CD4-positive, CD25-positive, alpha-beta regulatory T cell (primary cell): ENCODE measurements at regions not wholly inside any gene's neighbourhood (a gene's known extent, or its start where the extent isn't known, plus 50 kb on each side); places are given as distances from the start of the nearest gene placed in this dataset.
A peak's percentile ranks its signal among the peaks of the same experiment; 100 is the strongest.
"Not testable (repeated sequence)": the region's sequence is repeated elsewhere in the genome, so short reads cannot be mapped to it uniquely, and the experiment has no call there.

Source experiments
- ATAC-seq, 2 donors: fragments of 150-1000 bp; cut with Tn5 transposase; one replicate each; pipeline ENCODE4 v1.10.0; 2021; ENCODE audit warnings: low read depth in 2 of 2, moderate number of reproducible peaks in 2 of 2, moderate library complexity in 1 of 2
- DNase-seq, 3 donors: peaks; one replicate each; pipeline versions ENCODE4 v3.0.0 to v3.0.0-alpha.2; 2012 to 2022; ENCODE audit warnings: mixed read lengths in 1 of 3
- H3K27ac ChIP-seq: one replicate; pipeline ENCODE4 v1.7.0; 2013; ENCODE audit warnings: mild to moderate bottlenecking, low read length; ENCODE audit not compliant: insufficient read depth, poor library complexity, severe bottlenecking
- H3K27me3 ChIP-seq: one replicate; pipeline ENCODE4 v1.7.0; 2013; ENCODE audit warnings: low read length; ENCODE audit not compliant: control insufficient read depth, insufficient read depth
- H3K36me3 ChIP-seq: one replicate; pipeline ENCODE4 v1.7.0; 2013; ENCODE audit warnings: mild to moderate bottlenecking, low read length, moderate library complexity; ENCODE audit not compliant: control insufficient read depth, insufficient read depth
- H3K4me1 ChIP-seq: 2 replicates; pipeline ENCODE4 v1.7.0; 2013; ENCODE audit warnings: mild to moderate bottlenecking, low read length; ENCODE audit not compliant: insufficient read depth, control insufficient read depth, poor library complexity, severe bottlenecking
- H3K4me3 ChIP-seq: one replicate; pipeline ENCODE4 v1.7.0; 2013; ENCODE audit warnings: low read depth, mild to moderate bottlenecking, low read length, moderate library complexity
- H3K9me3 ChIP-seq, 2 experiments: 1 replicate in 1 of 2; 2 replicates in 1 of 2; pipeline ENCODE4 v1.7.0; 2013; ENCODE audit warnings: low read length in 2 of 2, mild to moderate bottlenecking in 1 of 2, moderate library complexity in 1 of 2; ENCODE audit not compliant: control insufficient read depth in 2 of 2
- H3K27ac Mint-ChIP-seq, 3 donors: one replicate each; pipeline ENCODE4 v1.8.0; 2020 to 2022; ENCODE audit warnings: mild to moderate bottlenecking in 3 of 3, mixed read lengths in 3 of 3, moderate library complexity in 2 of 3
- H3K27me3 Mint-ChIP-seq: one replicate; pipeline ENCODE4 v1.8.0; 2022; ENCODE audit warnings: mild to moderate bottlenecking, mixed read lengths
- H3K36me3 Mint-ChIP-seq: one replicate; pipeline ENCODE4 v1.8.0; 2020; ENCODE audit warnings: mixed read lengths
- H3K4me1 Mint-ChIP-seq, 4 donors: one replicate each; pipeline ENCODE4 v1.8.0; 2020 to 2022; ENCODE audit warnings: mixed read lengths in 4 of 4, mild to moderate bottlenecking in 1 of 4
- H3K4me3 Mint-ChIP-seq, 4 donors: one replicate each; pipeline ENCODE4 v1.8.0; 2020 to 2022; ENCODE audit warnings: mild to moderate bottlenecking in 4 of 4, mixed read lengths in 4 of 4, moderate library complexity in 3 of 4
- H3K9me3 Mint-ChIP-seq, 7 donors: one replicate each; pipeline ENCODE4 v1.8.0; 2020 to 2022; ENCODE audit warnings: mixed read lengths in 7 of 7, mild to moderate bottlenecking in 3 of 7, moderate library complexity in 2 of 7

DNA sequence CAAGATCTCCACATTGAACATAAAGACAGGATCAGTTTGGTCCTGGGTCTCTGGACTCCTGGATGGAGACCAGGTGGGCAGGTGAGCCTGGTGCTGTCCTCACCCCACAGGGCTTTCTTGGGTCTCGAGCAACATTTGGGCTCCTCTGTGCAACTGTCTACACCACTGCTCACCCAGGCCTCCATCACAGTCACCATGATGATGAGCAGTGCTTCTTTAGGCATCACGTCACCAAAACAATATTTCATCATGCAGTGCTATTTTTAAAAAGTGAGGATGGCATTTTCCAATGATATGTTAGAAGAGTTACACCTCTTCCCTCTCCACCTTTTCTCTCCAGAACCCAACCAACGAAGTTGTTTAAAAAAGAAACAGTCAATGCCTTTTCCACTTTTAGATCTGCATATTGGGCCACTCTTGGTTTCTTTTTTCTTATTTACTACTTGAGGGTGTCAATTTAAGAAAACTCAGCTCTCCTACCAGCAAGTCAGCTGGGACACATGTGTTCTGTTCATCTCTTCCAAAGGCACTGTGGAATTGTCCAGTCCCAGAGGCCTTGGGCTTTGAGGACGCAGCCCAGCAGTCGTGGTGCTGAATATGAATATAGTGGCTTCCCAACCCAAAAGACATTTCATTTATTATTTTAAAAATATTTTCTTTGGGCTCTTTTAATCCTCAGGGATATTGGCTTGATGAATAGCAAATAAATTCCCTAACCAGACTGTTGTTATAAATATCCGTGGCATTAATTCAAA, 405.7 kb downstream of the KCNRG start:
- peaks cover 3% of the 10 kb centered on the region for H3K36me3 Mint-ChIP-seq
- ATAC-seq: no peak
- Histone ChIP-seq H3K9me3 (no peaks in the 10 kb centered on the region), H3K27me3 (no peaks in the 10 kb centered on the region), H3K36me3 (no peaks in the 10 kb centered on the region), H3K4me1 (no peaks in the 10 kb centered on the region), H3K27ac (no peak overlapping the region), H3K4me3 (no peak overlapping the region)
- H3K27me3 Mint-ChIP-seq: no peaks in the 10 kb centered on the region
- no peak overlapping the region for H3K4me3 Mint-ChIP-seq
- H3K27ac Mint-ChIP-seq: no peak overlapping the region
- DNase-seq: no peak
- peaks cover 0 to 2% (median 0%) of the 10 kb centered on the region in 7 donors for H3K9me3 Mint-ChIP-seq
- peaks cover 0 to 10% (median 7%) of the 10 kb centered on the region in 4 donors for H3K4me1 Mint-ChIP-seq

GRCh38 chr13:50421473-50422130, 406.4 kb downstream of the KCNRG start:
- H3K9me3 Mint-ChIP-seq: peaks cover 0 to 2% (median 0%) of the 10 kb centered on the region in 7 donors
- no peak overlapping the region for H3K27ac ChIP-seq
- H3K9me3 ChIP-seq: no peaks in the 10 kb centered on the region
- H3K27ac Mint-ChIP-seq: no peak overlapping the region
- peaks cover 0 to 10% (median 7%) of the 10 kb centered on the region in 4 donors for H3K4me1 Mint-ChIP-seq
- peaks cover 3% of the 10 kb centered on the region for H3K36me3 Mint-ChIP-seq
- H3K4me3 Mint-ChIP-seq: peak overlapping the region in 1 of 4 donors; percentile 21
- H3K36me3 ChIP-seq: no peaks in the 10 kb centered on the region
- no peak overlapping the region for H3K4me3 ChIP-seq
- no peak for DNase-seq
- no peaks in the 10 kb centered on the region for H3K27me3 ChIP-seq
- H3K27me3 Mint-ChIP-seq: no peaks in the 10 kb centered on the region
- no peak for ATAC-seq
- no peaks in the 10 kb centered on the region for H3K4me1 ChIP-seq

DNA sequence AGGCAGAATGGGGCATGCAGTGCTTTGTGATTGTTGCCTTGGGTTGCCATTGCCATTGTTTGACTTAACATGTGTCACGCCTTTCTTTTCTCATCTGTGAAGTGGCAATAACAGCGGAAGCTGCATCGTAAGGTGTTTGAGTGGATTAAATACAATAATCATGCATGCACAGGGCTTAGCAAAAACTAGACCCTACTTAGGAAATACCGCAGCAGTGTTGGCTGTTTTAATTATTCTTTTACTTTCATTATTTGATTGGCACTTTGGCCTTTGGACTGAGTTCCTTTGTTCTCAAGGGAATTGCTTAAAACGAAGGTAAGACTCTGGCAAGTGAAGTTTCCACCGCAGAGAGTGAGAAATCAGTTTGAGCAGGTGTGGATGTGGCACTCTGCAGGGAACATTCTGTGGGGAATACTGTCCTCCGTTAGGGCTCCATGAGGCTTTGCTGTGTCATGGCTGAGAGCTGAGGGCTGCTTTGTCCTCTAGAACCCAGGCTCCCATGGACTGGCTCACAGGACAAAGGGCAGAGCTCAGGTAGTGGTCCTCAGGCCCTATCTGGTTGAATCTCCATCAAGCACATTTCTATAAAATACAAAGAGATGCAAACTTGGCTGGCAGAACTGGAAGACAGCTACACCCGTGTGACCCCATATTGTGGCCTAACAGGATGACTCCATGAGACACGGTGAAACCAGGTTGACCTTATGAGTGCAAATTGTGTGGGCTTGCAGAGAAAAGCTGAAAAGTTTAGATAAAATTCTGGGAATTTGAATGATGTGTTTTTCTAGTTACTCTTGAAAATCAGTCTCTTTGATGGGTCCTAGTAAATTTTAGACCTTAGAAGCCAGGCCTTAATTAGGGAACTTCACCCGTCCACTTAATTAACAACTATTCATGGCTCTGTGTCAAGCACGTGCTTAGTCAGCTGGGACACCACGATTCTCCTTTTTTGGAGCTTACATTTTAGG, 407.2 kb downstream of the KCNRG start:
- H3K27ac Mint-ChIP-seq: no peak overlapping the region
- Histone ChIP-seq H3K4me1 (no peaks in the 10 kb centered on the region), H3K27me3 (no peaks in the 10 kb centered on the region), H3K36me3 (no peaks in the 10 kb centered on the region), H3K27ac (no peak overlapping the region), H3K4me3 (peak overlapping the region; percentile 9), H3K9me3 (no peaks in the 10 kb centered on the region)
- H3K4me1 Mint-ChIP-seq: peaks cover 4 to 10% (median 7%) of the 10 kb centered on the region in 4 donors
- H3K4me3 Mint-ChIP-seq: peak overlapping the region in 1 of 4 donors; percentile 21
- peaks cover 0 to 3% (median 0%) of the 10 kb centered on the region in 7 donors for H3K9me3 Mint-ChIP-seq
- ATAC-seq: no peak
- no peaks in the 10 kb centered on the region for H3K27me3 Mint-ChIP-seq
- peaks cover 2% of the 10 kb centered on the region for H3K36me3 Mint-ChIP-seq
- no peak for DNase-seq

GRCh38 chr13:50424993-50425392, 409.7 kb downstream of the KCNRG start:
- H3K4me3 ChIP-seq: no peak overlapping the region
- no peaks in the 10 kb centered on the region for H3K27me3 ChIP-seq
- H3K4me3 Mint-ChIP-seq: no peak overlapping the region
- no peaks in the 10 kb centered on the region for H3K4me1 ChIP-seq
- H3K27ac ChIP-seq: no peak overlapping the region
- H3K36me3 Mint-ChIP-seq: no peaks in the 10 kb centered on the region
- no peaks in the 10 kb centered on the region for H3K36me3 ChIP-seq
- peaks cover 4% of the 10 kb centered on the region for H3K27me3 Mint-ChIP-seq
- H3K9me3 Mint-ChIP-seq: peaks cover 0 to 3% (median 0%) of the 10 kb centered on the region in 7 donors
- DNase-seq (no peak), ATAC-seq (no peak)
- peaks cover 8 to 15% (median 10%) of the 10 kb centered on the region in 4 donors for H3K4me1 Mint-ChIP-seq
- no peak overlapping the region for H3K27ac Mint-ChIP-seq
- no peaks in the 10 kb centered on the region for H3K9me3 ChIP-seq

GRCh38 chr13:50425772-50426171, 410.5 kb downstream of the KCNRG start:
- H3K4me3 Mint-ChIP-seq: no peak overlapping the region
- peaks cover 0 to 3% (median 0%) of the 10 kb centered on the region in 7 donors for H3K9me3 Mint-ChIP-seq
- Histone ChIP-seq H3K27me3 (no peaks in the 10 kb centered on the region), H3K4me3 (no peak overlapping the region), H3K4me1 (no peaks in the 10 kb centered on the region), H3K27ac (no peak overlapping the region), H3K9me3 (no peaks in the 10 kb centered on the region), H3K36me3 (no peaks in the 10 kb centered on the region)
- peaks cover 8 to 15% (median 10%) of the 10 kb centered on the region in 4 donors for H3K4me1 Mint-ChIP-seq
- no peak overlapping the region for H3K27ac Mint-ChIP-seq
- ATAC-seq (no peak), DNase-seq (no peak)
- H3K36me3 Mint-ChIP-seq: no peaks in the 10 kb centered on the region
- peaks cover 4% of the 10 kb centered on the region for H3K27me3 Mint-ChIP-seq

GRCh38 chr13:50426927-50427326, 411.7 kb downstream of the KCNRG start:
- Histone ChIP-seq H3K27ac (no peak overlapping the region), H3K36me3 (no peaks in the 10 kb centered on the region)
- peaks cover 0 to 3% (median 0%) of the 10 kb centered on the region in 7 donors for H3K9me3 Mint-ChIP-seq

DNA sequence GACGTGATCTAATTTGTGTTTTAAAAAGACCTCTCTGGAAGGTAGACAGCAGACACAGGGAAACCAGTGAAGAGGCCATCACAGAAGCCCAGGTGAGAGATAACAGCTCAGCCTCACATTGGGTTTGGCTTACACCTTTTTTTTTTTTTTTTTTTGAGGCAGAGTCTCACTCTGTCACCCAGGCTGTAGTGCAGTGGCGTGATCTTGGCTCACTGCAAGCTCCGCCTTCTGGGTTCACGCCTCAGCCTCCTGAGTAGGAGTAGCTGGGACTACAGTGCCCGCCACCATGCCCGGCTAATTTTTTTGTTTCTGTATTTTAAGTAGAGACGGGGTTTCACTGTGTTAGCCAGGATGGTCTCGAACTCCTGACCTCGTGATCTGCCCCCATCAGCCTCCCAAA, 412.3 kb downstream of the KCNRG start:
- H3K4me1 Mint-ChIP-seq, H3K27ac Mint-ChIP-seq, DNase-seq, H3K4me3 ChIP-seq, H3K4me1 ChIP-seq, ATAC-seq, H3K36me3 Mint-ChIP-seq, H3K9me3 Mint-ChIP-seq, H3K27me3 Mint-ChIP-seq, H3K27ac ChIP-seq, H3K27me3 ChIP-seq, H3K4me3 Mint-ChIP-seq, H3K9me3 ChIP-seq, H3K36me3 ChIP-seq: not testable (repeated sequence)

More at GRCh38 chr13:50426927-50427326, 411.7 kb downstream of the KCNRG start:
- Histone ChIP-seq H3K27me3 (no peaks in the 10 kb centered on the region), H3K9me3 (no peaks in the 10 kb centered on the region), H3K4me3 (no peak overlapping the region), H3K4me1 (no peaks in the 10 kb centered on the region)
- H3K27me3 Mint-ChIP-seq: peaks cover 4% of the 10 kb centered on the region
- H3K27ac Mint-ChIP-seq: no peak overlapping the region
- no peaks in the 10 kb centered on the region for H3K36me3 Mint-ChIP-seq
- peaks cover 6 to 14% (median 10%) of the 10 kb centered on the region in 4 donors for H3K4me1 Mint-ChIP-seq
- ATAC-seq (no peak), DNase-seq (no peak)
- no peak overlapping the region for H3K4me3 Mint-ChIP-seq
